Colonic mucosa (tissue), 4 donors: ENCODE measurements at regions not wholly inside any gene's neighbourhood (a gene's known extent, or its start where the extent isn't known, plus 50 kb on each side); places are given as distances from the start of the nearest gene placed in this dataset.

Experiments
- DNase-seq: peaks from one replicate; pipeline ENCODE4 v3.0.0-alpha.2; 2020
- H3K27ac ChIP-seq: fragments of 200-600 bp; one replicate; pipeline ENCODE4 v1.8.0; 2021
- H3K27me3 ChIP-seq: fragments of 200-600 bp; one replicate; pipeline ENCODE4 v1.8.0; 2021
- H3K36me3 ChIP-seq: fragments of 200-600 bp; one replicate; pipeline ENCODE4 v1.8.0; 2021
- H3K4me1 ChIP-seq: fragments of 200-600 bp; one replicate; pipeline ENCODE4 v1.8.0; 2021; ENCODE audit warnings: mild to moderate bottlenecking
- H3K4me3 ChIP-seq: fragments of 200-600 bp; one replicate; pipeline ENCODE4 v1.8.0; 2021
- H3K9ac ChIP-seq, 2 donors: one replicate each; pipeline ENCODE4 v1.7.0; 2013; ENCODE audit warnings: control low read depth in 2 of 2, low read depth in 2 of 2, low read length in 2 of 2
- H3K9me3 ChIP-seq: fragments of 200-600 bp; one replicate; pipeline ENCODE4 v1.8.0; 2021
- intact Hi-C: fragments of 100-400 bp; cut with DNase I; formaldehyde crosslinking; loops from one replicate; pipeline ENCODE4 v1.14.1; 2022
- TF ChIP-seq, protein P1 (sequence below): fragments of 200-600 bp; IDR thresholded peaks from one replicate; pipeline ENCODE4 v1.8.0; 2022; ENCODE audit warnings: antibody characterized with exemption, mild to moderate bottlenecking
- donor health status: healthy.
- donor health status: DM: no; HTN: no; CAD: no.
- donor health status: DM: no; HTN: no; CAD: no.

- intact Hi-C loops: no loop called here
- Histone ChIP-seq H3K27me3 (no peaks in the 10 kb centered on the region), H3K9me3 (no peaks in the 10 kb centered on the region), H3K9ac (no peak overlapping the region), H3K4me1 (no peaks in the 10 kb centered on the region), H3K36me3 (no peaks in the 10 kb centered on the region), H3K4me3 (no peak overlapping the region), H3K27ac (no peak overlapping the region)
- DNase-seq: no peak
- TF ChIP-seq, protein P1, sequence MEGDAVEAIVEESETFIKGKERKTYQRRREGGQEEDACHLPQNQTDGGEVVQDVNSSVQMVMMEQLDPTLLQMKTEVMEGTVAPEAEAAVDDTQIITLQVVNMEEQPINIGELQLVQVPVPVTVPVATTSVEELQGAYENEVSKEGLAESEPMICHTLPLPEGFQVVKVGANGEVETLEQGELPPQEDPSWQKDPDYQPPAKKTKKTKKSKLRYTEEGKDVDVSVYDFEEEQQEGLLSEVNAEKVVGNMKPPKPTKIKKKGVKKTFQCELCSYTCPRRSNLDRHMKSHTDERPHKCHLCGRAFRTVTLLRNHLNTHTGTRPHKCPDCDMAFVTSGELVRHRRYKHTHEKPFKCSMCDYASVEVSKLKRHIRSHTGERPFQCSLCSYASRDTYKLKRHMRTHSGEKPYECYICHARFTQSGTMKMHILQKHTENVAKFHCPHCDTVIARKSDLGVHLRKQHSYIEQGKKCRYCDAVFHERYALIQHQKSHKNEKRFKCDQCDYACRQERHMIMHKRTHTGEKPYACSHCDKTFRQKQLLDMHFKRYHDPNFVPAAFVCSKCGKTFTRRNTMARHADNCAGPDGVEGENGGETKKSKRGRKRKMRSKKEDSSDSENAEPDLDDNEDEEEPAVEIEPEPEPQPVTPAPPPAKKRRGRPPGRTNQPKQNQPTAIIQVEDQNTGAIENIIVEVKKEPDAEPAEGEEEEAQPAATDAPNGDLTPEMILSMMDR: no peak
Observed at GRCh38 chr6:139547804-139548203, 173.4 kb upstream of the CITED2 start.

GRCh38 chr6:139547122-139547776 lies 172.8 kb upstream of the CITED2 start:
- intact Hi-C loops: no loop called here
- Histone ChIP-seq H3K9me3 (no peaks in the 10 kb centered on the region), H3K4me3 (no peak overlapping the region), H3K4me1 (no peaks in the 10 kb centered on the region), H3K9ac (no peak overlapping the region), H3K27ac (no peak overlapping the region), H3K36me3 (no peaks in the 10 kb centered on the region), H3K27me3 (no peaks in the 10 kb centered on the region)
- TF ChIP-seq, protein P1: no peak
- no peak for DNase-seq

- intact Hi-C loops: no loop called here
- H3K27me3 ChIP-seq: no peaks in the 10 kb centered on the region
- H3K27ac ChIP-seq: no peak overlapping the region
- DNase-seq: no peak
- no peak overlapping the region for H3K4me3 ChIP-seq
- no peaks in the 10 kb centered on the region for H3K36me3 ChIP-seq
- H3K9me3 ChIP-seq: no peaks in the 10 kb centered on the region
- no peaks in the 10 kb centered on the region for H3K4me1 ChIP-seq
- TF ChIP-seq, protein P1: no peak
- no peak overlapping the region for H3K9ac ChIP-seq
Observed at GRCh38 chr6:139546106-139546472, 171.6 kb upstream of the CITED2 start.

GRCh38 chr6:139545206-139546105 lies 171.0 kb upstream of the CITED2 start:
- Histone ChIP-seq H3K27ac (no peak overlapping the region), H3K9me3 (no peaks in the 10 kb centered on the region), H3K36me3 (no peaks in the 10 kb centered on the region), H3K4me3 (no peak overlapping the region), H3K27me3 (no peaks in the 10 kb centered on the region), H3K4me1 (no peaks in the 10 kb centered on the region), H3K9ac (no peak overlapping the region)
- intact Hi-C loops: no loop called here
- TF ChIP-seq, protein P1: no peak
- no peak for DNase-seq

DNA sequence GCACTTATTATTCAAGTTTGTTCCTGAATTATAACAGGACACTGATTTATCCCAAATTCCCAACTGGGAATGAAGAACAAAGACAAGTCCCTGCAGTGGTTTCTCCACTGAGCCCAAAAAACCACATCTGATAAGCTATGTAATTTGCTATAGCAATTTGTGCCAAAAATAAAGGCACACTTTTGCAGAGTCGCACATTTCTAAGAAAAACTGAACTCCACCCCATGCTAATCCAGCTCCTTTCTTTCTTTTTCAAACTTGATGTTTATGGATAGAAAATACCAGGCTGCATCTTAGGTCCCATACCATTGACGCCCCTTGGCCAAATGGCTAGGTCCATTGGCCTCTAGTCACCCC lies 170.2 kb upstream of the CITED2 start:
- Histone ChIP-seq H3K4me3 (no peak overlapping the region), H3K4me1 (no peaks in the 10 kb centered on the region), H3K27me3 (no peaks in the 10 kb centered on the region), H3K9ac (no peak overlapping the region), H3K36me3 (no peaks in the 10 kb centered on the region), H3K9me3 (no peaks in the 10 kb centered on the region), H3K27ac (no peak overlapping the region)
- TF ChIP-seq, protein P1: no peak
- intact Hi-C loops: no loop called here
- DNase-seq: no peak
